ENCODE measurements at regions not wholly inside any gene's neighbourhood (a gene's known extent, or its start where the extent isn't known, plus 50 kb on each side); places are given as distances from the start of the nearest gene placed in this dataset.

GRCh38 chr4:175884048-175884447 lies 72.0 kb upstream of the GPM6A start:
- no peak overlapping the region for H3K4me3 ChIP-seq (ENCODE audit: low read depth, low read length)
- no peaks in the 10 kb centered on the region for H3K27me3 ChIP-seq (replicated peaks)
- in situ Hi-C loops (cut with HindIII; ENCODE audit: low pct_ligation_motif_present, low sequenced_read_pairs): no loop called here
- no peak for DNase-seq
- no peak for TF ChIP-seq CTCF (IDR thresholded peaks at IDR 0.05; ENCODE audit: low read depth, low read length, missing control alignments)
- no peak overlapping the region for H3K27ac ChIP-seq
- H3K36me3 ChIP-seq (replicated peaks): no peaks in the 10 kb centered on the region

- no peak for TF ChIP-seq CTCF (IDR thresholded peaks at IDR 0.05; ENCODE audit: low read depth, low read length, missing control alignments)
- no peak overlapping the region for H3K4me3 ChIP-seq (ENCODE audit: low read depth, low read length)
- H3K27ac ChIP-seq: no peak overlapping the region
- H3K36me3 ChIP-seq (replicated peaks): no peaks in the 10 kb centered on the region
- H3K27me3 ChIP-seq (replicated peaks): no peaks in the 10 kb centered on the region
- in situ Hi-C loops (cut with HindIII; ENCODE audit: low pct_ligation_motif_present, low sequenced_read_pairs): no loop called here
- DNase-seq: no peak
These were observed 79.2 kb upstream of the GPM6A start for GRCh38 chr4:175891231-175891630.

GRCh38 chr4:175891851-175892250 lies 79.8 kb upstream of the GPM6A start:
- peak; percentile 35 for TF ChIP-seq CTCF (IDR thresholded peaks at IDR 0.05; ENCODE audit: low read depth, low read length, missing control alignments)
- Histone ChIP-seq H3K4me3 (ENCODE audit: low read depth, low read length) (no peak overlapping the region), H3K27ac (no peak overlapping the region), H3K27me3 (replicated peaks) (no peaks in the 10 kb centered on the region), H3K36me3 (replicated peaks) (no peaks in the 10 kb centered on the region)
- no peak for DNase-seq
- in situ Hi-C loops (cut with HindIII; ENCODE audit: low pct_ligation_motif_present, low sequenced_read_pairs): no loop called here

GRCh38 chr4:175905925-175906324 lies 93.9 kb upstream of the GPM6A start:
- Histone ChIP-seq H3K36me3 (replicated peaks) (no peaks in the 10 kb centered on the region), H3K4me3 (ENCODE audit: low read depth, low read length) (no peak overlapping the region), H3K27me3 (replicated peaks) (no peaks in the 10 kb centered on the region), H3K27ac (no peak overlapping the region)
- no peak for DNase-seq
- in situ Hi-C loops (cut with HindIII; ENCODE audit: low pct_ligation_motif_present, low sequenced_read_pairs): no loop called here
- TF ChIP-seq CTCF (IDR thresholded peaks at IDR 0.05; ENCODE audit: low read depth, low read length, missing control alignments): no peak

GRCh38 chr4:175906384-175906783 lies 94.3 kb upstream of the GPM6A start:
- Histone ChIP-seq H3K36me3 (replicated peaks) (no peaks in the 10 kb centered on the region), H3K27me3 (replicated peaks) (no peaks in the 10 kb centered on the region), H3K4me3 (ENCODE audit: low read depth, low read length) (no peak overlapping the region), H3K27ac (no peak overlapping the region)
- in situ Hi-C loops (cut with HindIII; ENCODE audit: low pct_ligation_motif_present, low sequenced_read_pairs): no loop called here
- no peak for TF ChIP-seq CTCF (IDR thresholded peaks at IDR 0.05; ENCODE audit: low read depth, low read length, missing control alignments)
- DNase-seq: no peak

GRCh38 chr4:175910700-175911099 lies 98.6 kb upstream of the GPM6A start:
- in situ Hi-C loops (cut with HindIII; ENCODE audit: low pct_ligation_motif_present, low sequenced_read_pairs): no loop called here
- H3K4me3 ChIP-seq (ENCODE audit: low read depth, low read length): no peak overlapping the region
- H3K27me3 ChIP-seq (replicated peaks): no peaks in the 10 kb centered on the region
- no peaks in the 10 kb centered on the region for H3K36me3 ChIP-seq (replicated peaks)
- H3K27ac ChIP-seq: no peak overlapping the region
- no peak for TF ChIP-seq CTCF (IDR thresholded peaks at IDR 0.05; ENCODE audit: low read depth, low read length, missing control alignments)
- DNase-seq: no peak
